Upper lobe of left lung (tissue), 6 donors: ENCODE measurements at regions not wholly inside any gene's neighbourhood (a gene's known extent, or its start where the extent isn't known, plus 50 kb on each side); places are given as distances from the start of the nearest gene placed in this dataset.

Experiments used
- ATAC-seq, 2 donors: fragments of 200-7000 bp; cut with Tn5 transposase; one replicate each; pipeline ENCODE4 v1.9.1; 2022; ENCODE audit warnings: mild to moderate bottlenecking in 2 of 2, moderate library complexity in 2 of 2; ENCODE audit not compliant: low FRiP score in 2 of 2
- DNase-seq, 2 donors: peaks; one replicate each; pipeline ENCODE4 v3.0.0-alpha.2; 2019 to 2020
- H3K27ac ChIP-seq, 4 donors: fragments of 200-600 bp; sonication (generic); one replicate each; pipeline ENCODE4 v1.5.1; 2016 to 2019
- H3K27me3 ChIP-seq, 4 donors: fragments of 200-600 bp; sonication (generic); one replicate each; pipeline ENCODE4 v1.5.1; 2017 to 2019
- H3K36me3 ChIP-seq, 4 donors: fragments of 200-600 bp; sonication (generic); one replicate each; pipeline ENCODE4 v1.5.1; 2016 to 2019
- H3K4me1 ChIP-seq, 4 donors: fragments of 200-600 bp; sonication (generic); one replicate each; pipeline ENCODE4 v1.5.1; 2018 to 2019
- H3K4me3 ChIP-seq, 4 donors: fragments of 200-600 bp; sonication (generic); one replicate each; pipeline ENCODE4 v1.5.1; 2017 to 2019; ENCODE audit warnings: mild to moderate bottlenecking in 2 of 4, moderate library complexity in 1 of 4
- H3K9me3 ChIP-seq, 4 donors: fragments of 200-600 bp; sonication (generic); one replicate each; pipeline ENCODE4 v1.5.1; 2018 to 2019
- CTCF ChIP-seq, 6 experiments: fragments of 450-650 bp in 4 of 6; fragments of 200-600 bp in 2 of 6; sonication (generic) in 2 of 6; IDR thresholded peaks; one replicate each; pipeline ENCODE4 v1.5.1; 2016 to 2019; ENCODE audit warnings: antibody characterized with exemption in 6 of 6
- EP300 ChIP-seq, 4 donors: sonication (generic); formaldehyde crosslinking; IDR thresholded peaks; one replicate each; pipeline ENCODE4 v1.5.1; 2017; ENCODE audit warnings: antibody characterized with exemption in 4 of 4, control low read depth in 2 of 4
- POLR2A ChIP-seq, 4 donors: fragments of 450-650 bp; IDR thresholded peaks; one replicate each; pipeline ENCODE4 v1.5.1; 2016 to 2017; ENCODE audit warnings: antibody characterized with exemption in 4 of 4, mild to moderate bottlenecking in 2 of 4
- POLR2AphosphoS5 ChIP-seq, 2 donors: sonication (generic); formaldehyde crosslinking; IDR thresholded peaks; one replicate each; pipeline ENCODE4 v1.5.1; 2017; ENCODE audit warnings: antibody characterized with exemption in 2 of 2
- WGBS, 2 donors: methylation state at CpG; one replicate each; pipeline ENCODE4 v1.1.5; 2017 to 2018; 5-methylcytosine and 5-hydroxymethylcytosine counted together
- donor health status: DM: no; HTN: no; CAD: no; lungs with moderate emphysema.
- donor health status: DM: no; HTN: yes; CAD: no; lungs with severe emphysema.

- H3K4me1 ChIP-seq = no peaks in the 10 kb centered on the region
- DNase-seq (no peak), ATAC-seq (no peak)
- no peaks in the 10 kb centered on the region for H3K9me3 ChIP-seq
- 67 to 87% methylated on average over 3 of the region's 3 CpGs for WGBS, 2 donors
- no peak overlapping the region for H3K4me3 ChIP-seq
- H3K27ac ChIP-seq = no peak overlapping the region
- no peaks in the 10 kb centered on the region for H3K27me3 ChIP-seq
- no peaks in the 10 kb centered on the region for H3K36me3 ChIP-seq
- TF ChIP-seq EP300 (IDR thresholded peaks at IDR 0.05) = no peak
Measured at GRCh38 chr1:57882072-57882471, 458.2 kb upstream of the DAB1 start.

GRCh38 chr1:57881639-57882038 is 457.8 kb upstream of the DAB1 start:
- DNase-seq (no peak), ATAC-seq (no peak)
- H3K36me3 ChIP-seq = no peaks in the 10 kb centered on the region
- 72 to 83% methylated on average over 2 of the region's 2 CpGs for WGBS, 2 donors
- H3K9me3 ChIP-seq = no peaks in the 10 kb centered on the region
- H3K4me3 ChIP-seq = no peak overlapping the region
- no peaks in the 10 kb centered on the region for H3K4me1 ChIP-seq
- no peak overlapping the region for H3K27ac ChIP-seq
- no peaks in the 10 kb centered on the region for H3K27me3 ChIP-seq
- TF ChIP-seq EP300 (IDR thresholded peaks at IDR 0.05) (no peak), POLR2A (IDR thresholded peaks at IDR 0.05) (no peak), CTCF (IDR thresholded peaks at IDR 0.05) (no peak), POLR2AphosphoS5 (IDR thresholded peaks at IDR 0.05) (no peak)

GRCh38 chr1:57879700-57880099 is 455.8 kb upstream of the DAB1 start:
- H3K27me3 ChIP-seq = no peaks in the 10 kb centered on the region
- WGBS, 2 donors = 62 to 73% methylated on average over 3 of the region's 3 CpGs
- H3K27ac ChIP-seq = no peak overlapping the region
- no peak overlapping the region for H3K4me3 ChIP-seq
- ATAC-seq (no peak), DNase-seq (no peak)
- TF ChIP-seq POLR2AphosphoS5 (IDR thresholded peaks at IDR 0.05) = no peak
- no peak for TF ChIP-seq POLR2A (IDR thresholded peaks at IDR 0.05)
- no peak for TF ChIP-seq CTCF (IDR thresholded peaks at IDR 0.05)
- no peak for TF ChIP-seq EP300 (IDR thresholded peaks at IDR 0.05)
- H3K36me3 ChIP-seq = no peaks in the 10 kb centered on the region
- no peaks in the 10 kb centered on the region for H3K4me1 ChIP-seq
- no peaks in the 10 kb centered on the region for H3K9me3 ChIP-seq

GRCh38 chr1:57874418-57874877 is 450.6 kb upstream of the DAB1 start:
- ATAC-seq (no peak), DNase-seq (no peak)
- WGBS, 2 donors = 20 to 41% methylated on average over 2 of the region's 2 CpGs

GRCh38 chr1:57872913-57873312 is 449.1 kb upstream of the DAB1 start:
- Histone ChIP-seq H3K4me1 (no peaks in the 10 kb centered on the region), H3K4me3 (no peak overlapping the region), H3K27ac (no peak overlapping the region), H3K9me3 (no peaks in the 10 kb centered on the region), H3K36me3 (no peaks in the 10 kb centered on the region), H3K27me3 (no peaks in the 10 kb centered on the region)
- no peak for DNase-seq
- no peak for TF ChIP-seq CTCF (IDR thresholded peaks at IDR 0.05)
- TF ChIP-seq POLR2AphosphoS5 (IDR thresholded peaks at IDR 0.05) = no peak
- TF ChIP-seq POLR2A (IDR thresholded peaks at IDR 0.05) = no peak
- TF ChIP-seq EP300 (IDR thresholded peaks at IDR 0.05) = no peak
- no peak for ATAC-seq

More at GRCh38 chr1:57874418-57874877, 450.6 kb upstream of the DAB1 start:
- Histone ChIP-seq H3K27me3 (no peaks in the 10 kb centered on the region), H3K9me3 (no peaks in the 10 kb centered on the region), H3K27ac (no peak overlapping the region), H3K4me3 (no peak overlapping the region), H3K4me1 (no peaks in the 10 kb centered on the region), H3K36me3 (no peaks in the 10 kb centered on the region)
- TF ChIP-seq EP300 (IDR thresholded peaks at IDR 0.05) (no peak), POLR2AphosphoS5 (IDR thresholded peaks at IDR 0.05) (no peak), CTCF (IDR thresholded peaks at IDR 0.05) (no peak), POLR2A (IDR thresholded peaks at IDR 0.05) (no peak)
